GM12878 (cell line): ENCODE measurements at regions not wholly inside any gene's neighbourhood (a gene's known extent, or its start where the extent isn't known, plus 50 kb on each side); places are given as distances from the start of the nearest gene placed in this dataset.

Source experiments
- ATAC-seq: fragments of 200-7000 bp; cut with Tn5 transposase; 3 replicates; pipeline ENCODE4 v1.9.1; 2020; ENCODE audit warnings: mild to moderate bottlenecking, moderate library complexity
- BruUV-seq: library from RNA; stranded (reverse); fragments of 400-500 nt; replicated peaks from 2 replicates; lab custom pipeline; 2021; lab: Mats Ljungman, UMichigan
- CTCF ChIA-PET: fragments of 300-600 bp; sonication (Branson Sonifier 250); formaldehyde crosslinking; extraction: SDS; loops from one replicate; lab custom pipeline; 2021; ENCODE audit warnings: inconsistent platforms; lab: Yijun Ruan, JAX
- POLR2A ChIA-PET: fragments of 350-600 bp; formaldehyde crosslinking; extraction: SDS; loops from one replicate; lab custom pipeline; 2021; ENCODE audit warnings: inconsistent platforms; lab: Charles Lee
- RAD21 ChIA-PET: fragments of 300-600 bp; sonication (Branson Sonifier 250); formaldehyde crosslinking; loops from one replicate; lab custom pipeline; 2023; ENCODE audit warnings: antibody characterized with exemption; ENCODE audit not compliant: unreplicated experiment; lab: Charles Lee
- SMC1A ChIA-PET: fragments of 300-600 bp; sonication (Branson Sonifier 250); formaldehyde crosslinking; loops from one replicate; lab custom pipeline; 2023; ENCODE audit not compliant: unreplicated experiment, uncharacterized antibody; lab: Charles Lee
- DNase-seq: peaks from one replicate; pipeline ENCODE4 v3.0.0-alpha.2; 2011; ENCODE audit warnings: low read depth, low spot score
- FAIRE-seq: peaks from 3 replicates; lab custom pipeline; 2011; peaks lifted over from hg19 to GRCh38; lab: Jason Lieb, UNC
- H2AFZ ChIP-seq: 2 replicates; pipeline ENCODE4 v1.6.0; 2011; ENCODE audit warnings: low read depth, low read length, control low read depth; ENCODE audit not compliant: control insufficient read depth
- H3K27ac ChIP-seq: 2 replicates; pipeline ENCODE4 v1.5.1; 2011; ENCODE audit warnings: control low read depth; ENCODE audit not compliant: control insufficient read depth, insufficient read depth
- H3K27me3 ChIP-seq, 2 experiments: replicated peaks in 1 of 2; 2 replicates each; pipeline versions ENCODE4 v1.6.0 to v1.6.1; 2011; ENCODE audit warnings: low read length in 1 of 2; ENCODE audit not compliant: control insufficient read depth in 2 of 2, insufficient read depth in 2 of 2
- H3K36me3 ChIP-seq, 2 experiments: 2 replicates each; pipeline ENCODE4 v1.5.1; 2011; ENCODE audit warnings: low read length in 1 of 2; ENCODE audit not compliant: control insufficient read depth in 2 of 2, insufficient read depth in 2 of 2
- H3K4me1 ChIP-seq: 2 replicates; pipeline ENCODE4 v1.6.1; 2011; ENCODE audit warnings: mild to moderate bottlenecking, low read length, moderate library complexity, mixed read lengths; ENCODE audit not compliant: control insufficient read depth, insufficient read depth
- H3K4me2 ChIP-seq: 2 replicates; pipeline ENCODE4 v1.6.0; 2011; ENCODE audit warnings: control low read depth; ENCODE audit not compliant: control insufficient read depth, insufficient read depth
- H3K4me3 ChIP-seq: fragments of 200-600 bp; sonication (generic); 2 replicates; pipeline ENCODE4 v1.5.1; 2016
- H3K79me2 ChIP-seq: 2 replicates; pipeline ENCODE4 v1.6.0; 2011; ENCODE audit warnings: low read length; ENCODE audit not compliant: control insufficient read depth, insufficient read depth
- H3K9ac ChIP-seq: 2 replicates; pipeline ENCODE4 v1.8.0; 2011; ENCODE audit warnings: low read length, control low read depth, mixed read lengths; ENCODE audit not compliant: control insufficient read depth, insufficient read depth
- H3K9me3 ChIP-seq: replicated peaks from 3 replicates; pipeline ENCODE4 v1.5.1; 2011; ENCODE audit warnings: mild to moderate bottlenecking, low read length; ENCODE audit not compliant: control insufficient read depth, insufficient read depth
- H4K20me1 ChIP-seq: 2 replicates; pipeline ENCODE4 v1.6.0; 2011; ENCODE audit not compliant: control insufficient read depth, insufficient read depth
- CHD1 ChIP-seq: IDR thresholded peaks from 2 replicates; pipeline ENCODE4 v1.6.1; 2012; ENCODE audit warnings: low read depth, low read length, improper control_type of control experiment
- CHD4 ChIP-seq: fragments of 200-600 bp; sonication (generic); IDR thresholded peaks from 2 replicates; pipeline ENCODE4 v1.6.1; 2016; ENCODE audit warnings: mild to moderate bottlenecking
- DPF2 ChIP-seq: fragments of 450-650 bp; IDR thresholded peaks from 2 replicates; pipeline ENCODE4 v1.6.1; 2017; ENCODE audit warnings: mild to moderate bottlenecking
- ELK1 ChIP-seq: IDR thresholded peaks from 2 replicates; pipeline ENCODE4 v1.6.1; 2012; ENCODE audit warnings: low read depth, low read length, improper control_type of control experiment
- GATAD2B ChIP-seq: fragments of 450-650 bp; conservative IDR thresholded peaks from 2 replicates; pipeline ENCODE4 v1.6.1; 2017; ENCODE audit warnings: low read depth, mild to moderate bottlenecking, moderate library complexity
- MLLT1 ChIP-seq: fragments of 450-650 bp; IDR thresholded peaks from 2 replicates; pipeline ENCODE4 v1.6.1; 2016; ENCODE audit warnings: mild to moderate bottlenecking
- NFYB ChIP-seq: IDR thresholded peaks from 2 replicates; pipeline ENCODE4 v1.6.1; 2011; ENCODE audit warnings: low read depth, mild to moderate bottlenecking, low read length, improper control_type of control experiment, moderate library complexity; ENCODE audit not compliant: insufficient read depth
- NRF1 ChIP-seq: conservative IDR thresholded peaks from 2 replicates; pipeline ENCODE4 v1.6.1; 2011; ENCODE audit warnings: mild to moderate bottlenecking, low read depth, low read length, improper control_type of control experiment
- POLR2AphosphoS2 ChIP-seq: IDR thresholded peaks from 2 replicates; pipeline ENCODE4 v1.6.1; 2011; ENCODE audit warnings: low read depth, mild to moderate bottlenecking, low read length, improper control_type of control experiment, moderate library complexity
- RAD21 ChIP-seq: IDR thresholded peaks from 2 replicates; pipeline ENCODE4 v1.6.1; 2011; ENCODE audit warnings: mild to moderate bottlenecking, low read depth, low read length, moderate library complexity; ENCODE audit not compliant: insufficient read depth
- RAD51 ChIP-seq: fragments of 450-650 bp; IDR thresholded peaks from 2 replicates; pipeline ENCODE4 v1.6.1; 2016; ENCODE audit warnings: moderate library complexity, mild to moderate bottlenecking, inconsistent platforms
- REST ChIP-seq: IDR thresholded peaks from 2 replicates; pipeline ENCODE4 v1.6.1; 2012; ENCODE audit warnings: mild to moderate bottlenecking, low read depth, low read length
- RFX5 ChIP-seq: IDR thresholded peaks from 2 replicates; pipeline ENCODE4 v1.6.1; 2011; ENCODE audit warnings: low read depth, low read length, improper control_type of control experiment
- SREBF1 ChIP-seq: IDR thresholded peaks from 2 replicates; pipeline ENCODE4 v1.6.1; 2012; ENCODE audit warnings: mild to moderate bottlenecking, low read length
- ZBED1 ChIP-seq: IDR thresholded peaks from 2 replicates; pipeline ENCODE4 v1.6.1; 2016; ENCODE audit warnings: borderline replicate concordance
- ZNF24 ChIP-seq: fragments of 450-650 bp; IDR thresholded peaks from 2 replicates; pipeline ENCODE4 v1.6.1; 2017; ENCODE audit warnings: antibody characterized with exemption, mild to moderate bottlenecking
- ZNF592 ChIP-seq: fragments of 450-650 bp; IDR thresholded peaks from 2 replicates; pipeline ENCODE4 v1.6.1; 2017; ENCODE audit warnings: mild to moderate bottlenecking, moderate library complexity
- WGBS: methylation state at CpG from one replicate; pipeline ENCODE4 v1.1.6; 2016; ENCODE audit warnings: low lambda C conversion rate; ENCODE audit not compliant: insufficient replicate concordance, insufficient coverage; ENCODE audit errors: missing lambda C conversion rate; 5-methylcytosine and 5-hydroxymethylcytosine counted together
- in situ Hi-C: fragments of 300-500 bp; cut with MboI; formaldehyde crosslinking; loops from 9 replicates; pipeline ENCODE4 v1.14.3; 2018; ENCODE audit warnings: mixed read lengths
- intact Hi-C: fragments of 100-400 bp; cut with micrococcal nuclease; formaldehyde crosslinking; loops from one replicate; pipeline ENCODE4 v1.14.2; 2022; ENCODE audit not compliant: unreplicated experiment

GRCh38 chr4:134122903-134123302, 78.7 kb downstream of the PABPC4L start:
- RAD21 ChIA-PET, result no interaction called here
- no peak for FAIRE-seq
- ATAC-seq, result no peak
- TF ChIP-seq CHD4 (no peak), GATAD2B (no peak), MLLT1 (no peak), CHD1 (no peak), REST (no peak), NFYB (no peak), ZNF592 (no peak), DPF2 (no peak), RFX5 (no peak), RAD21 (no peak), NRF1 (no peak), SREBF1 (no peak), RAD51 (no peak), ZNF24 (no peak), ZBED1 (no peak), POLR2AphosphoS2 (no peak), ELK1 (no peak)

More at GRCh38 chr4:134122903-134123302, 78.7 kb downstream of the PABPC4L start:
- no peak overlapping the region for H2AFZ ChIP-seq
- H4K20me1 ChIP-seq, result no peaks in the 10 kb centered on the region
- H3K4me3 ChIP-seq, result no peak overlapping the region
- SMC1A ChIA-PET, result no interaction called here
- H3K4me1 ChIP-seq, result no peaks in the 10 kb centered on the region
- H3K9me3 ChIP-seq, result no peaks in the 10 kb centered on the region
- H3K9ac ChIP-seq, result no peak overlapping the region
- no peaks in the 10 kb centered on the region for H3K36me3 ChIP-seq
- intact Hi-C loops, result no loop called here
- in situ Hi-C loops, result no loop called here
- no TSS peak for BruUV-seq
- H3K4me2 ChIP-seq, result no peak overlapping the region
- CTCF ChIA-PET, result no interaction called here
- POLR2A ChIA-PET, result no interaction called here
- no peaks in the 10 kb centered on the region for H3K27me3 ChIP-seq
- no peaks in the 10 kb centered on the region for H3K79me2 ChIP-seq
- no peak overlapping the region for H3K27ac ChIP-seq
- 0% methylated on average over 1 of the region's 1 CpG for WGBS
- DNase-seq, result no peak
